K562 (cell line): ENCODE measurements at regions not wholly inside any gene's neighbourhood (a gene's known extent, or its start where the extent isn't known, plus 50 kb on each side); places are given as distances from the start of the nearest gene placed in this dataset.

Experiments
- ATAC-seq: fragments of 200-7000 bp; cut with Tn5 transposase; 3 replicates; pipeline ENCODE4 v1.9.1; 2020; ENCODE audit warnings: moderate library complexity
- BruUV-seq: library from RNA; stranded (reverse); fragments of 400-500 nt; replicated peaks from 2 replicates; lab custom pipeline; 2021; lab: Mats Ljungman, UMichigan
- CTCF ChIA-PET: fragments of 300-600 bp; formaldehyde crosslinking; extraction: SDS; loops from one replicate; lab custom pipeline; 2021; ENCODE audit warnings: low intra/inter-chr PET ratio; lab: Yijun Ruan, JAX
- POLR2A ChIA-PET: fragments of 300-600, 350-650 bp; sonication (Branson Sonifier 250); formaldehyde crosslinking; extraction: SDS; loops from one replicate; lab custom pipeline; 2021; ENCODE audit warnings: antibody characterized with exemption, inconsistent platforms; lab: Yijun Ruan, JAX
- DNase-seq, 4 experiments: peaks; one replicate each; pipeline versions ENCODE4 v3.0.0 to v3.0.0-alpha.2; 2011 to 2018; ENCODE audit warnings: low spot score in 3 of 4, mixed read lengths in 3 of 4; ENCODE audit errors: extremely low read depth in 1 of 4
- FAIRE-seq: peaks from 2 replicates; lab custom pipeline; 2011; peaks lifted over from hg19 to GRCh38; lab: Jason Lieb, UNC
- H2AFZ ChIP-seq: 2 replicates; pipeline ENCODE4 v1.6.0; 2011; ENCODE audit warnings: low read depth, low read length, control low read depth, inconsistent platforms
- H3K27ac ChIP-seq: fragments of 200-600 bp; 3 replicates; pipeline ENCODE4 v1.8.0; 2011; ENCODE audit warnings: low read depth, mild to moderate bottlenecking, control low read depth, inconsistent platforms, low read length, moderate library complexity, mixed read lengths; ENCODE audit errors: extremely low read depth
- H3K27me3 ChIP-seq, 2 experiments: fragments of 300-600 bp in 1 of 2; 2 replicates in 1 of 2; 3 replicates in 1 of 2; pipeline versions ENCODE4 v1.6.0 to v1.8.0; 2011; ENCODE audit warnings: inconsistent platforms in 2 of 2, low read length in 2 of 2, mild to moderate bottlenecking in 1 of 2, mixed read lengths in 1 of 2, moderate library complexity in 1 of 2; ENCODE audit not compliant: control insufficient read depth in 2 of 2, insufficient read depth in 2 of 2
- H3K36me3 ChIP-seq: fragments of 300-600 bp; 3 replicates; pipeline ENCODE4 v1.8.0; 2011; ENCODE audit warnings: mild to moderate bottlenecking, low read length, inconsistent platforms; ENCODE audit not compliant: control insufficient read depth, insufficient read depth
- H3K4me1 ChIP-seq, 2 experiments: fragments of 200-600 bp in 1 of 2; replicated peaks in 1 of 2; 2 replicates in 1 of 2; 3 replicates in 1 of 2; pipeline versions ENCODE4 v1.5.1 to v1.8.0; 2011; ENCODE audit warnings: inconsistent platforms in 2 of 2, low read length in 2 of 2, mild to moderate bottlenecking in 1 of 2, mixed read lengths in 1 of 2, moderate library complexity in 1 of 2; ENCODE audit not compliant: control insufficient read depth in 2 of 2, insufficient read depth in 2 of 2
- H3K4me2 ChIP-seq: 2 replicates; pipeline ENCODE4 v1.6.1; 2011; ENCODE audit warnings: low read length, control low read depth, inconsistent platforms, mixed read lengths; ENCODE audit not compliant: insufficient read depth
- H3K4me3 ChIP-seq: fragments of 200-600 bp; sonication (generic), shearing (Covaris generic); 2 replicates; pipeline ENCODE4 v1.5.1; 2016; ENCODE audit warnings: control low read depth, inconsistent platforms
- H3K79me2 ChIP-seq: fragments of 200-600 bp; 3 replicates; pipeline ENCODE4 v1.8.0; 2011; ENCODE audit warnings: low read length, inconsistent platforms; ENCODE audit not compliant: control insufficient read depth, insufficient read depth
- H3K9ac ChIP-seq, 2 experiments: 2 replicates each; pipeline versions ENCODE4 v1.6.0 to v1.6.1; 2011; ENCODE audit warnings: low read depth in 2 of 2, low read length in 2 of 2, control low read depth in 1 of 2, inconsistent platforms in 1 of 2, mild to moderate bottlenecking in 1 of 2, mixed read lengths in 1 of 2; ENCODE audit not compliant: insufficient read depth in 1 of 2
- H3K9me1 ChIP-seq: one replicate; pipeline ENCODE4 v1.6.0; 2011; ENCODE audit warnings: inconsistent platforms, mild to moderate bottlenecking, low read length, moderate library complexity; ENCODE audit not compliant: control insufficient read depth, insufficient read depth
- H3K9me3 ChIP-seq: replicated peaks from 2 replicates; pipeline ENCODE4 v1.5.1; 2011; ENCODE audit warnings: low read depth, low read length, inconsistent platforms; ENCODE audit not compliant: control insufficient read depth, insufficient read depth
- H4K20me1 ChIP-seq: replicated peaks from 2 replicates; pipeline ENCODE4 v1.6.1; 2011; ENCODE audit warnings: low read length, inconsistent platforms, mixed read lengths; ENCODE audit not compliant: control insufficient read depth, insufficient read depth
- ESRRB ChIP-seq: fragments of 250-450 bp; sonication (Bioruptor Pico); IDR thresholded peaks from 2 replicates; pipeline ENCODE4 v1.5.0; 2020; ENCODE audit warnings: mild to moderate bottlenecking, moderate library complexity, borderline replicate concordance
- MTA2 ChIP-seq: fragments of 450-650 bp; IDR thresholded peaks from 2 replicates; pipeline ENCODE4 v1.6.1; 2016; ENCODE audit warnings: low read depth
- POU5F1 ChIP-seq: fragments of 150-350 bp; IDR thresholded peaks from 2 replicates; pipeline ENCODE4 v1.6.1; 2014; ENCODE audit warnings: borderline replicate concordance, low read length, low read depth, mild to moderate bottlenecking; ENCODE audit not compliant: partially characterized antibody
- SP2 ChIP-seq: IDR thresholded peaks from 2 replicates; pipeline ENCODE4 v1.6.1; 2011; ENCODE audit warnings: mild to moderate bottlenecking, low read depth, low read length, moderate library complexity; ENCODE audit not compliant: poor library complexity, severe bottlenecking; ENCODE audit errors: extremely low read depth
- SRSF7 ChIP-seq: fragments of 200-400 bp; formaldehyde crosslinking; optimal IDR thresholded peaks from 2 replicates; pipeline ENCODE3; 2017; ENCODE audit warnings: mild to moderate bottlenecking, low read depth, low read length
- XRCC5 ChIP-seq: fragments of 200-400 bp; formaldehyde crosslinking; IDR thresholded peaks from 2 replicates; pipeline ENCODE4 v1.6.1; 2017; ENCODE audit warnings: low read depth, mild to moderate bottlenecking, low read length
- ZNF695 ChIP-seq: fragments of 450-650 bp; formaldehyde crosslinking; IDR thresholded peaks from 2 replicates; pipeline ENCODE4 v1.4.0; 2020; ENCODE audit warnings: mild to moderate bottlenecking, moderate library complexity
- WGBS: fragments of 100-300 bp; shearing (Covaris generic); methylation state at CpG from one replicate; pipeline ENCODE4 v1.1.6; 2016; ENCODE audit warnings: low coverage, mixed read lengths; ENCODE audit not compliant: insufficient coverage; ENCODE audit errors: missing lambda C conversion rate; 5-methylcytosine and 5-hydroxymethylcytosine counted together
- in situ Hi-C: fragments of 300-500 bp; cut with MboI; formaldehyde crosslinking; loops from 4 replicates; pipeline ENCODE4 v1.15.0; 2018; ENCODE audit warnings: inconsistent platforms, mixed read lengths
- intact Hi-C: fragments of 100-400 bp; cut with micrococcal nuclease; formaldehyde crosslinking; loops from 2 replicates; pipeline ENCODE4 v1.14.2; 2022
- TF ChIP-seq, protein P1 (sequence below): sonication (generic); formaldehyde crosslinking; IDR thresholded peaks from 2 replicates; pipeline ENCODE4 v1.8.1; 2023; ENCODE audit warnings: missing genetic modification reagents, mild to moderate bottlenecking, borderline replicate concordance
- TF ChIP-seq, protein P2 (sequence below): fragments of 250-450 bp; sonication (Bioruptor Pico); IDR thresholded peaks from 2 replicates; pipeline ENCODE4 v1.4.0; 2020; ENCODE audit warnings: mild to moderate bottlenecking, moderate library complexity, borderline replicate concordance
- TF ChIP-seq, protein P3 (sequence below): fragments of 200-800 bp; sonication (Bioruptor generic); IDR thresholded peaks from 2 replicates; pipeline ENCODE4 v1.6.1; 2016; ENCODE audit warnings: missing genetic modification characterization, missing compliant biosample characterization

DNA sequence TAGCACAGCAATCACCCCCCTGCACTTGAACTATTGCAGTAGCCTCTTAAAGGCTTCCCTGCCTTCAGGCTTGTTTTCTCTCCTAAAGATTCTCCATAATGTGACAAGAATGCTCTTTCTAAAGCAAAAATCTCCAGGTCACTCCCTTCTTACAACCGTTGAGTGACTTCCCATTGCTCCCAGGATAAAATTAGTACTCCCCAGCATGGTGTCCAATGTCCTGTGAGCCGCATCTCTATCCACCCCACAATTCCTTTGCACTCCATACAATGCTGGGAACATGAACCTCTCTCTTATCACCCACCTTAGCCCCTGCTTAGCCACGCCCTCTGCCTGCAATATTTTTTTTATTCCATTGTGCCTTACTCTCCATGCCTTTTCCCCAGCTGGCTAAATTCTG is 85.7 kb upstream of the SHISA3 start:
- ATAC-seq (no peak), FAIRE-seq (no peak), DNase-seq (no peak)
- POLR2A ChIA-PET = no interaction called here
- no peaks in the 10 kb centered on the region for H3K9me1 ChIP-seq
- H3K4me1 ChIP-seq = no peaks in the 10 kb centered on the region
- BruUV-seq = no TSS peak
- H3K27me3 ChIP-seq = no peaks in the 10 kb centered on the region; a peak in 1 of 5 replicates
- H3K9ac ChIP-seq = no peak overlapping the region
- CTCF ChIA-PET = no interaction called here
- no peaks in the 10 kb centered on the region for H3K36me3 ChIP-seq
- in situ Hi-C loops (no loop called here), intact Hi-C loops (no loop called here)
- H2AFZ ChIP-seq = no peak overlapping the region
- H3K4me2 ChIP-seq = no peak overlapping the region
- H3K4me3 ChIP-seq = no peak overlapping the region
- H3K9me3 ChIP-seq = no peaks in the 10 kb centered on the region
- no peaks in the 10 kb centered on the region for H3K79me2 ChIP-seq
- no peaks in the 10 kb centered on the region for H4K20me1 ChIP-seq
- H3K27ac ChIP-seq = no peak overlapping the region
- 0% methylated on average over 3 of the region's 3 CpGs for WGBS
- TF ChIP-seq XRCC5 (no peak), MTA2 (no peak), ESRRB (CRISPR knock-in tag) (no peak), SRSF7 (no peak), SP2 (no peak), ZNF695 (CRISPR knock-in tag) (no peak), POU5F1 (no peak)
- TF ChIP-seq, protein P1, sequence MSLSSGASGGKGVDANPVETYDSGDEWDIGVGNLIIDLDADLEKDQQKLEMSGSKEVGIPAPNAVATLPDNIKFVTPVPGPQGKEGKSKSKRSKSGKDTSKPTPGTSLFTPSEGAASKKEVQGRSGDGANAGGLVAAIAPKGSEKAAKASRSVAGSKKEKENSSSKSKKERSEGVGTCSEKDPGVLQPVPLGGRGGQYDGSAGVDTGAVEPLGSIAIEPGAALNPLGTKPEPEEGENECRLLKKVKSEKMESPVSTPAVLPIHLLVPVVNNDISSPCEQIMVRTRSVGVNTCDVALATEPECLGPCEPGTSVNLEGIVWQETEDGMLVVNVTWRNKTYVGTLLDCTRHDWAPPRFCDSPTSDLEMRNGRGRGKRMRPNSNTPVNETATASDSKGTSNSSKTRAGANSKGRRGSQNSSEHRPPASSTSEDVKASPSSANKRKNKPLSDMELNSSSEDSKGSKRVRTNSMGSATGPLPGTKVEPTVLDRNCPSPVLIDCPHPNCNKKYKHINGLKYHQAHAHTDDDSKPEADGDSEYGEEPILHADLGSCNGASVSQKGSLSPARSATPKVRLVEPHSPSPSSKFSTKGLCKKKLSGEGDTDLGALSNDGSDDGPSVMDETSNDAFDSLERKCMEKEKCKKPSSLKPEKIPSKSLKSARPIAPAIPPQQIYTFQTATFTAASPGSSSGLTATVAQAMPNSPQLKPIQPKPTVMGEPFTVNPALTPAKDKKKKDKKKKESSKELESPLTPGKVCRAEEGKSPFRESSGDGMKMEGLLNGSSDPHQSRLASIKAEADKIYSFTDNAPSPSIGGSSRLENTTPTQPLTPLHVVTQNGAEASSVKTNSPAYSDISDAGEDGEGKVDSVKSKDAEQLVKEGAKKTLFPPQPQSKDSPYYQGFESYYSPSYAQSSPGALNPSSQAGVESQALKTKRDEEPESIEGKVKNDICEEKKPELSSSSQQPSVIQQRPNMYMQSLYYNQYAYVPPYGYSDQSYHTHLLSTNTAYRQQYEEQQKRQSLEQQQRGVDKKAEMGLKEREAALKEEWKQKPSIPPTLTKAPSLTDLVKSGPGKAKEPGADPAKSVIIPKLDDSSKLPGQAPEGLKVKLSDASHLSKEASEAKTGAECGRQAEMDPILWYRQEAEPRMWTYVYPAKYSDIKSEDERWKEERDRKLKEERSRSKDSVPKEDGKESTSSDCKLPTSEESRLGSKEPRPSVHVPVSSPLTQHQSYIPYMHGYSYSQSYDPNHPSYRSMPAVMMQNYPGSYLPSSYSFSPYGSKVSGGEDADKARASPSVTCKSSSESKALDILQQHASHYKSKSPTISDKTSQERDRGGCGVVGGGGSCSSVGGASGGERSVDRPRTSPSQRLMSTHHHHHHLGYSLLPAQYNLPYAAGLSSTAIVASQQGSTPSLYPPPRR (CRISPR knock-in tag) = no peak
- TF ChIP-seq, protein P2, sequence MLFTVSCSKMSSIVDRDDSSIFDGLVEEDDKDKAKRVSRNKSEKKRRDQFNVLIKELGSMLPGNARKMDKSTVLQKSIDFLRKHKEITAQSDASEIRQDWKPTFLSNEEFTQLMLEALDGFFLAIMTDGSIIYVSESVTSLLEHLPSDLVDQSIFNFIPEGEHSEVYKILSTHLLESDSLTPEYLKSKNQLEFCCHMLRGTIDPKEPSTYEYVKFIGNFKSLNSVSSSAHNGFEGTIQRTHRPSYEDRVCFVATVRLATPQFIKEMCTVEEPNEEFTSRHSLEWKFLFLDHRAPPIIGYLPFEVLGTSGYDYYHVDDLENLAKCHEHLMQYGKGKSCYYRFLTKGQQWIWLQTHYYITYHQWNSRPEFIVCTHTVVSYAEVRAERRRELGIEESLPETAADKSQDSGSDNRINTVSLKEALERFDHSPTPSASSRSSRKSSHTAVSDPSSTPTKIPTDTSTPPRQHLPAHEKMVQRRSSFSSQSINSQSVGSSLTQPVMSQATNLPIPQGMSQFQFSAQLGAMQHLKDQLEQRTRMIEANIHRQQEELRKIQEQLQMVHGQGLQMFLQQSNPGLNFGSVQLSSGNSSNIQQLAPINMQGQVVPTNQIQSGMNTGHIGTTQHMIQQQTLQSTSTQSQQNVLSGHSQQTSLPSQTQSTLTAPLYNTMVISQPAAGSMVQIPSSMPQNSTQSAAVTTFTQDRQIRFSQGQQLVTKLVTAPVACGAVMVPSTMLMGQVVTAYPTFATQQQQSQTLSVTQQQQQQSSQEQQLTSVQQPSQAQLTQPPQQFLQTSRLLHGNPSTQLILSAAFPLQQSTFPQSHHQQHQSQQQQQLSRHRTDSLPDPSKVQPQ = no peak
- TF ChIP-seq, protein P3, sequence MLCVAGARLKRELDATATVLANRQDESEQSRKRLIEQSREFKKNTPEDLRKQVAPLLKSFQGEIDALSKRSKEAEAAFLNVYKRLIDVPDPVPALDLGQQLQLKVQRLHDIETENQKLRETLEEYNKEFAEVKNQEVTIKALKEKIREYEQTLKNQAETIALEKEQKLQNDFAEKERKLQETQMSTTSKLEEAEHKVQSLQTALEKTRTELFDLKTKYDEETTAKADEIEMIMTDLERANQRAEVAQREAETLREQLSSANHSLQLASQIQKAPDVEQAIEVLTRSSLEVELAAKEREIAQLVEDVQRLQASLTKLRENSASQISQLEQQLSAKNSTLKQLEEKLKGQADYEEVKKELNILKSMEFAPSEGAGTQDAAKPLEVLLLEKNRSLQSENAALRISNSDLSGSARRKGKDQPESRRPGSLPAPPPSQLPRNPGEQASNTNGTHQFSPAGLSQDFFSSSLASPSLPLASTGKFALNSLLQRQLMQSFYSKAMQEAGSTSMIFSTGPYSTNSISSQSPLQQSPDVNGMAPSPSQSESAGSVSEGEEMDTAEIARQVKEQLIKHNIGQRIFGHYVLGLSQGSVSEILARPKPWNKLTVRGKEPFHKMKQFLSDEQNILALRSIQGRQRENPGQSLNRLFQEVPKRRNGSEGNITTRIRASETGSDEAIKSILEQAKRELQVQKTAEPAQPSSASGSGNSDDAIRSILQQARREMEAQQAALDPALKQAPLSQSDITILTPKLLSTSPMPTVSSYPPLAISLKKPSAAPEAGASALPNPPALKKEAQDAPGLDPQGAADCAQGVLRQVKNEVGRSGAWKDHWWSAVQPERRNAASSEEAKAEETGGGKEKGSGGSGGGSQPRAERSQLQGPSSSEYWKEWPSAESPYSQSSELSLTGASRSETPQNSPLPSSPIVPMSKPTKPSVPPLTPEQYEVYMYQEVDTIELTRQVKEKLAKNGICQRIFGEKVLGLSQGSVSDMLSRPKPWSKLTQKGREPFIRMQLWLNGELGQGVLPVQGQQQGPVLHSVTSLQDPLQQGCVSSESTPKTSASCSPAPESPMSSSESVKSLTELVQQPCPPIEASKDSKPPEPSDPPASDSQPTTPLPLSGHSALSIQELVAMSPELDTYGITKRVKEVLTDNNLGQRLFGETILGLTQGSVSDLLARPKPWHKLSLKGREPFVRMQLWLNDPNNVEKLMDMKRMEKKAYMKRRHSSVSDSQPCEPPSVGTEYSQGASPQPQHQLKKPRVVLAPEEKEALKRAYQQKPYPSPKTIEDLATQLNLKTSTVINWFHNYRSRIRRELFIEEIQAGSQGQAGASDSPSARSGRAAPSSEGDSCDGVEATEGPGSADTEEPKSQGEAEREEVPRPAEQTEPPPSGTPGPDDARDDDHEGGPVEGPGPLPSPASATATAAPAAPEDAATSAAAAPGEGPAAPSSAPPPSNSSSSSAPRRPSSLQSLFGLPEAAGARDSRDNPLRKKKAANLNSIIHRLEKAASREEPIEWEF (CRISPR knock-in tag) = no peak
